ENCODE measurements at regions not wholly inside any gene's neighbourhood (a gene's known extent, or its start where the extent isn't known, plus 50 kb on each side); places are given as distances from the start of the nearest gene placed in this dataset.

DNA sequence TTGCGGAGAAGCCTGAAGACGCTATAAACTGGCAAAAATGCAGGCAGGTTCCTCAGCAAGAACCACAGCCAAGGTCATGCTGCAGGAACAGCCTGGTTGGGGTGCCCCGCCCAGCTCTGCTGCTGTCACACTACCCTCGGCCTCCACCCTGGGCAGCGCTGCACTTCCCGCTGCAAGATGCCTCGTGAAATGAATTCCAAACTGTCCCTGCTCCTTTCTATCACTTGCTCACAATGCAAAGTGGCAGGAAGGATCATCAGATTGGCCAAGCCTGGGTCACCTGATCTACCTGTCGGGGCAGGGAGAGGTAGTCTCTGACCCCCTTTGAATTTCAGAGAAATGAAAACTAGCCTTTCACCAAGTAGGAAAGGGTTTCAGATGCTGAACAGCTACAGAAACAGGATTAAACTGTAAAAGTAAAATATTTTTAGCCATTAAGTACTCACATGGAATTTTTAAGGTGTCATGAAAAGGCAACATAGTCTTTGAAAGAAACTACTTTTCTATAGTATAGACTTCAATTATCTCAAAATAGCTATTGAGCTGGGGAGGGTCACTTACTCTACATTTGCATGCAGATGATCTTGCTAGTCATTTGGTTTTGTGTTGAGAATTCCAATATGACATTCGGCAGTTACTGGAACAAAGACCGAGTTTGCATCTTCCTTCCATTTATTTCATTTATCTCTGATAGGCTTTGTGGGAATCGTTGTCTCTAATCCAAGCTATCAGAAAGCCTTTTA lies 236.4 kb upstream of the ASCC3 start:
- DNase-seq (ENCODE audit: low spot score) = no peak

DNA sequence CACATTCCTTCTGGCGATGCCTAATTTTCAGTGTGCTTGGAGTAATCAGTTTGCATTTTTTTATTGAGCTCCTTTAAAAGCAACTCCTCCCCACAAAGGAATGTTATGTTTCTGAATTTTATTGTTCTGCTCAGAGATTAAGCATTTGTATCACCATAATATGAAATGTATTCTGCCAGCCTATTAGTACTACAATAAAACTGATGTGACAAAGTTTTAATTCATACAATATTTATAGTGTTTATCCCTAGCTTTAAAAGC lies 236.9 kb upstream of the ASCC3 start:
- TF ChIP-seq, protein P1, sequence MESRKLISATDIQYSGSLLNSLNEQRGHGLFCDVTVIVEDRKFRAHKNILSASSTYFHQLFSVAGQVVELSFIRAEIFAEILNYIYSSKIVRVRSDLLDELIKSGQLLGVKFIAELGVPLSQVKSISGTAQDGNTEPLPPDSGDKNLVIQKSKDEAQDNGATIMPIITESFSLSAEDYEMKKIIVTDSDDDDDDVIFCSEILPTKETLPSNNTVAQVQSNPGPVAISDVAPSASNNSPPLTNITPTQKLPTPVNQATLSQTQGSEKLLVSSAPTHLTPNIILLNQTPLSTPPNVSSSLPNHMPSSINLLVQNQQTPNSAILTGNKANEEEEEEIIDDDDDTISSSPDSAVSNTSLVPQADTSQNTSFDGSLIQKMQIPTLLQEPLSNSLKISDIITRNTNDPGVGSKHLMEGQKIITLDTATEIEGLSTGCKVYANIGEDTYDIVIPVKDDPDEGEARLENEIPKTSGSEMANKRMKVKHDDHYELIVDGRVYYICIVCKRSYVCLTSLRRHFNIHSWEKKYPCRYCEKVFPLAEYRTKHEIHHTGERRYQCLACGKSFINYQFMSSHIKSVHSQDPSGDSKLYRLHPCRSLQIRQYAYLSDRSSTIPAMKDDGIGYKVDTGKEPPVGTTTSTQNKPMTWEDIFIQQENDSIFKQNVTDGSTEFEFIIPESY (IDR thresholded peaks at IDR 0.05) = no peak
- TF ChIP-seq RXRA (IDR thresholded peaks at IDR 0.05) = no peak
- TF ChIP-seq, protein P2, sequence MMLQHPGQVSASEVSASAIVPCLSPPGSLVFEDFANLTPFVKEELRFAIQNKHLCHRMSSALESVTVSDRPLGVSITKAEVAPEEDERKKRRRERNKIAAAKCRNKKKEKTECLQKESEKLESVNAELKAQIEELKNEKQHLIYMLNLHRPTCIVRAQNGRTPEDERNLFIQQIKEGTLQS (IDR thresholded peaks at IDR 0.05) = no peak
- no peak for TF ChIP-seq NR2F2 (IDR thresholded peaks at IDR 0.05)
- TF ChIP-seq YY1 (IDR thresholded peaks at IDR 0.05) = no peak
- no peak for TF ChIP-seq FOXA2 (IDR thresholded peaks at IDR 0.05)
- TF ChIP-seq GABPA (IDR thresholded peaks at IDR 0.05 in 1 of 2, conservative IDR thresholded peaks at IDR 0.05 in 1 of 2) = no peak
- no peak for TF ChIP-seq EGR1 (IDR thresholded peaks at IDR 0.05; ENCODE audit: low read depth in 2 of 2)
- TF ChIP-seq, protein P3, sequence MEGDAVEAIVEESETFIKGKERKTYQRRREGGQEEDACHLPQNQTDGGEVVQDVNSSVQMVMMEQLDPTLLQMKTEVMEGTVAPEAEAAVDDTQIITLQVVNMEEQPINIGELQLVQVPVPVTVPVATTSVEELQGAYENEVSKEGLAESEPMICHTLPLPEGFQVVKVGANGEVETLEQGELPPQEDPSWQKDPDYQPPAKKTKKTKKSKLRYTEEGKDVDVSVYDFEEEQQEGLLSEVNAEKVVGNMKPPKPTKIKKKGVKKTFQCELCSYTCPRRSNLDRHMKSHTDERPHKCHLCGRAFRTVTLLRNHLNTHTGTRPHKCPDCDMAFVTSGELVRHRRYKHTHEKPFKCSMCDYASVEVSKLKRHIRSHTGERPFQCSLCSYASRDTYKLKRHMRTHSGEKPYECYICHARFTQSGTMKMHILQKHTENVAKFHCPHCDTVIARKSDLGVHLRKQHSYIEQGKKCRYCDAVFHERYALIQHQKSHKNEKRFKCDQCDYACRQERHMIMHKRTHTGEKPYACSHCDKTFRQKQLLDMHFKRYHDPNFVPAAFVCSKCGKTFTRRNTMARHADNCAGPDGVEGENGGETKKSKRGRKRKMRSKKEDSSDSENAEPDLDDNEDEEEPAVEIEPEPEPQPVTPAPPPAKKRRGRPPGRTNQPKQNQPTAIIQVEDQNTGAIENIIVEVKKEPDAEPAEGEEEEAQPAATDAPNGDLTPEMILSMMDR (IDR thresholded peaks at IDR 0.05; ENCODE audit: low read depth, low read length, missing input control) = no peak
- TF ChIP-seq TAF1 (conservative IDR thresholded peaks at IDR 0.05) = no peak
- no peak for TF ChIP-seq RAD21 (IDR thresholded peaks at IDR 0.05)
- TF ChIP-seq JUND (IDR thresholded peaks at IDR 0.05) = no peak
- no peak for TF ChIP-seq SP1 (IDR thresholded peaks at IDR 0.05)
- TF ChIP-seq HNF4G (IDR thresholded peaks at IDR 0.05) = no peak
- Histone ChIP-seq H3K9ac (ENCODE audit: low read depth in 1 of 2, low read length in 2 of 2) (no peak overlapping the region), H3K27me3 (ENCODE audit: control insufficient read depth in 4 of 4, insufficient read depth in 4 of 4, low read length in 3 of 4) (no peaks in the 10 kb centered on the region), H3K4me3 (ENCODE audit: low read depth in 1 of 3, low read length in 3 of 3) (no peak overlapping the region), H3K4me1 (ENCODE audit: control insufficient read depth in 4 of 4, insufficient read depth in 4 of 4, low read length in 3 of 4) (peaks cover 0 to 1% (median 0%) of the 10 kb centered on the region in 4 donors), H3K9me3 (ENCODE audit: control insufficient read depth in 4 of 4, low read length in 3 of 4) (no peaks in the 10 kb centered on the region), H3K27ac (ENCODE audit: low read depth in 1 of 2, low read length in 2 of 2) (no peak overlapping the region), H3K36me3 (ENCODE audit: control insufficient read depth in 4 of 4, insufficient read depth in 3 of 4, low read depth in 1 of 4, low read length in 3 of 4) (no peaks in the 10 kb centered on the region)
- 54% methylated on average over 1 of the region's 1 CpG for WGBS
- DNase-seq (ENCODE audit: low spot score) = no peak

More for the DNA sequence above, 236.4 kb upstream of the ASCC3 start:
- Histone ChIP-seq H3K4me1 (ENCODE audit: control insufficient read depth in 4 of 4, insufficient read depth in 4 of 4, low read length in 3 of 4) (peaks cover 0 to 1% (median 0%) of the 10 kb centered on the region in 4 donors), H3K9ac (ENCODE audit: low read depth in 1 of 2, low read length in 2 of 2) (no peak overlapping the region), H3K27ac (ENCODE audit: low read depth in 1 of 2, low read length in 2 of 2) (no peak overlapping the region), H3K9me3 (ENCODE audit: control insufficient read depth in 4 of 4, low read length in 3 of 4) (no peaks in the 10 kb centered on the region), H3K36me3 (ENCODE audit: control insufficient read depth in 4 of 4, insufficient read depth in 3 of 4, low read depth in 1 of 4, low read length in 3 of 4) (no peaks in the 10 kb centered on the region), H3K27me3 (ENCODE audit: control insufficient read depth in 4 of 4, insufficient read depth in 4 of 4, low read length in 3 of 4) (no peaks in the 10 kb centered on the region), H3K4me3 (ENCODE audit: low read depth in 1 of 3, low read length in 3 of 3) (no peak overlapping the region)
- TF ChIP-seq, protein P2 (IDR thresholded peaks at IDR 0.05) = no peak
- TF ChIP-seq JUND (IDR thresholded peaks at IDR 0.05) (no peak), NR2F2 (IDR thresholded peaks at IDR 0.05) (no peak), FOXA1 (IDR thresholded peaks at IDR 0.05) (no peak), HNF4A (conservative IDR thresholded peaks at IDR 0.05) (no peak), YY1 (IDR thresholded peaks at IDR 0.05) (no peak), RXRA (IDR thresholded peaks at IDR 0.05) (no peak)
- TF ChIP-seq, protein P4, sequence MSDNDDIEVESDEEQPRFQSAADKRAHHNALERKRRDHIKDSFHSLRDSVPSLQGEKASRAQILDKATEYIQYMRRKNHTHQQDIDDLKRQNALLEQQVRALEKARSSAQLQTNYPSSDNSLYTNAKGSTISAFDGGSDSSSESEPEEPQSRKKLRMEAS (IDR thresholded peaks at IDR 0.05) = no peak
- TF ChIP-seq, protein P5, sequence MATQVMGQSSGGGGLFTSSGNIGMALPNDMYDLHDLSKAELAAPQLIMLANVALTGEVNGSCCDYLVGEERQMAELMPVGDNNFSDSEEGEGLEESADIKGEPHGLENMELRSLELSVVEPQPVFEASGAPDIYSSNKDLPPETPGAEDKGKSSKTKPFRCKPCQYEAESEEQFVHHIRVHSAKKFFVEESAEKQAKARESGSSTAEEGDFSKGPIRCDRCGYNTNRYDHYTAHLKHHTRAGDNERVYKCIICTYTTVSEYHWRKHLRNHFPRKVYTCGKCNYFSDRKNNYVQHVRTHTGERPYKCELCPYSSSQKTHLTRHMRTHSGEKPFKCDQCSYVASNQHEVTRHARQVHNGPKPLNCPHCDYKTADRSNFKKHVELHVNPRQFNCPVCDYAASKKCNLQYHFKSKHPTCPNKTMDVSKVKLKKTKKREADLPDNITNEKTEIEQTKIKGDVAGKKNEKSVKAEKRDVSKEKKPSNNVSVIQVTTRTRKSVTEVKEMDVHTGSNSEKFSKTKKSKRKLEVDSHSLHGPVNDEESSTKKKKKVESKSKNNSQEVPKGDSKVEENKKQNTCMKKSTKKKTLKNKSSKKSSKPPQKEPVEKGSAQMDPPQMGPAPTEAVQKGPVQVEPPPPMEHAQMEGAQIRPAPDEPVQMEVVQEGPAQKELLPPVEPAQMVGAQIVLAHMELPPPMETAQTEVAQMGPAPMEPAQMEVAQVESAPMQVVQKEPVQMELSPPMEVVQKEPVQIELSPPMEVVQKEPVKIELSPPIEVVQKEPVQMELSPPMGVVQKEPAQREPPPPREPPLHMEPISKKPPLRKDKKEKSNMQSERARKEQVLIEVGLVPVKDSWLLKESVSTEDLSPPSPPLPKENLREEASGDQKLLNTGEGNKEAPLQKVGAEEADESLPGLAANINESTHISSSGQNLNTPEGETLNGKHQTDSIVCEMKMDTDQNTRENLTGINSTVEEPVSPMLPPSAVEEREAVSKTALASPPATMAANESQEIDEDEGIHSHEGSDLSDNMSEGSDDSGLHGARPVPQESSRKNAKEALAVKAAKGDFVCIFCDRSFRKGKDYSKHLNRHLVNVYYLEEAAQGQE (IDR thresholded peaks at IDR 0.05) = no peak
- 50% methylated on average over 11 of the region's 11 CpGs for WGBS
